ENCODE measurements at regions not wholly inside any gene's neighbourhood (a gene's known extent, or its start where the extent isn't known, plus 50 kb on each side); places are given as distances from the start of the nearest gene placed in this dataset.

DNA sequence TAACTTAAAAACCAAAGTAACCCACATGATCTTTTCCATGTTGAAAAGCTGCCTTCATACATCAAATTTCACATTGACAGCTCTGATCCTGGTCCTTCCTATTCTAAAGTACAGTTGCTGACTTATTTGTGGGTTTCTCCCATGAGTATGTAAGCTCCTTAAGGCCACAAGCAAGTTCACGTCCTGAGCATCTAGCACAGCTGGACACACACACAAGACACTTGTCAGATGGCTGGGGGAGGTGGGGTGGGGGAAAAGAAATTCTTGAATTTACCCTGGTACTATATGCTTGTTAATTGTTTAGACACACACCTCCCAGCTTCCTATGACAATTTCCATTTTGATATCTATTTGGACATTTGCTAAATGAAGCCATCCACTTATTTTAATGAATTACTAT is 162.8 kb downstream of the ZIC5 start:
- H3K4me1 ChIP-seq (replicated peaks; ENCODE audit: insufficient read depth), result no peaks in the 10 kb centered on the region
- H3K9me3 ChIP-seq (ENCODE audit: insufficient read depth, low read depth), result no peaks in the 10 kb centered on the region
- H2AFZ ChIP-seq, result no peak overlapping the region
- 0 out of 2 replicates have a peak, but pooled peaks cover 4% of the 10 kb centered on the region for H4K20me1 ChIP-seq (ENCODE audit: insufficient read depth)
- H3K79me2 ChIP-seq (ENCODE audit: low read depth), result no peaks in the 10 kb centered on the region
- H3K36me3 ChIP-seq (ENCODE audit: low read depth), result no peaks in the 10 kb centered on the region
- H3K4me2 ChIP-seq, result no peak overlapping the region
- ChIA-PET POLR2A (ENCODE audit: unreplicated experiment) (no interaction called here), CTCF (no interaction called here)
- DNase-seq, result no peak
- H3K27me3 ChIP-seq (ENCODE audit: insufficient read depth, low read depth), result no peaks in the 10 kb centered on the region
- TF ChIP-seq EZH2 (IDR thresholded peaks at IDR 0.05; ENCODE audit: low read depth), result no peak
- TF ChIP-seq, protein P1, sequence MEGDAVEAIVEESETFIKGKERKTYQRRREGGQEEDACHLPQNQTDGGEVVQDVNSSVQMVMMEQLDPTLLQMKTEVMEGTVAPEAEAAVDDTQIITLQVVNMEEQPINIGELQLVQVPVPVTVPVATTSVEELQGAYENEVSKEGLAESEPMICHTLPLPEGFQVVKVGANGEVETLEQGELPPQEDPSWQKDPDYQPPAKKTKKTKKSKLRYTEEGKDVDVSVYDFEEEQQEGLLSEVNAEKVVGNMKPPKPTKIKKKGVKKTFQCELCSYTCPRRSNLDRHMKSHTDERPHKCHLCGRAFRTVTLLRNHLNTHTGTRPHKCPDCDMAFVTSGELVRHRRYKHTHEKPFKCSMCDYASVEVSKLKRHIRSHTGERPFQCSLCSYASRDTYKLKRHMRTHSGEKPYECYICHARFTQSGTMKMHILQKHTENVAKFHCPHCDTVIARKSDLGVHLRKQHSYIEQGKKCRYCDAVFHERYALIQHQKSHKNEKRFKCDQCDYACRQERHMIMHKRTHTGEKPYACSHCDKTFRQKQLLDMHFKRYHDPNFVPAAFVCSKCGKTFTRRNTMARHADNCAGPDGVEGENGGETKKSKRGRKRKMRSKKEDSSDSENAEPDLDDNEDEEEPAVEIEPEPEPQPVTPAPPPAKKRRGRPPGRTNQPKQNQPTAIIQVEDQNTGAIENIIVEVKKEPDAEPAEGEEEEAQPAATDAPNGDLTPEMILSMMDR (conservative IDR thresholded peaks at IDR 0.05), result no peak
- no peak overlapping the region for H3K27ac ChIP-seq
- intact Hi-C loops (cut with micrococcal nuclease; ENCODE audit: unreplicated experiment), result no loop called here
- H3K4me3 ChIP-seq, result no peak overlapping the region
- 0 out of 2 replicates have a peak, but pooled peaks cover 3% of the 10 kb centered on the region for H3K9me2 ChIP-seq (ENCODE audit: insufficient read depth)
- no TSS peak for BruUV-seq (replicated peaks)
- H3F3A ChIP-seq (ENCODE audit: insufficient read depth, low read depth), result no peaks in the 10 kb centered on the region

DNA sequence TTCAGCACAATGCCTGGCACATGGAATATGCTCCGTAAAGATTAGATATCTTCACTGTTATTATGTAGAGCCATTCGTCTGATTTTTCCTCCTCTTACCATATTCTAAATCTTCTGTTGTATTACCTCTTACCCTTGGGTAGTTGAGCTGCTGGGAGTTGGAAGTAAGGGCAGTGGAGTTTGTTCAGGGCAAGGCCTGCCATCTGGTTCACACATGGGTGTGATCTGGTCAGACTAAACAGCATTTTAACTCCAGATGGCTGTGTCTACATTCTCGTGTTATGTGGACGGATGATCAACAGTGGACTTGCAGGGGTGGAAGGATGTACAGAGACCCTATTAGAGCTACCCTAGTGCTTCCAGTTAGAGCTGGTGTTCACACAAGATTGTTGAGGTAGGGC is 164.9 kb downstream of the ZIC5 start:
- ChIA-PET CTCF (no interaction called here), POLR2A (ENCODE audit: unreplicated experiment) (no interaction called here)
- Histone ChIP-seq H3K9me2 (ENCODE audit: insufficient read depth) (0 out of 2 replicates have a peak, but pooled peaks cover 3% of the 10 kb centered on the region), H3K4me1 (replicated peaks; ENCODE audit: insufficient read depth) (no peaks in the 10 kb centered on the region), H3K36me3 (ENCODE audit: low read depth) (no peaks in the 10 kb centered on the region), H3K27me3 (ENCODE audit: insufficient read depth, low read depth) (0 out of 2 replicates have a peak, but pooled peaks cover 1% of the 10 kb centered on the region), H3K79me2 (ENCODE audit: low read depth) (no peaks in the 10 kb centered on the region), H3K27ac (no peak overlapping the region), H3F3A (ENCODE audit: insufficient read depth, low read depth) (no peaks in the 10 kb centered on the region), H3K9me3 (ENCODE audit: insufficient read depth, low read depth) (no peaks in the 10 kb centered on the region), H4K20me1 (ENCODE audit: insufficient read depth) (0 out of 2 replicates have a peak, but pooled peaks cover 4% of the 10 kb centered on the region), H3K4me3 (no peak overlapping the region), H2AFZ (no peak overlapping the region), H3K4me2 (no peak overlapping the region)
- intact Hi-C loops (cut with micrococcal nuclease; ENCODE audit: unreplicated experiment), result no loop called here
- DNase-seq, result no peak
- BruUV-seq (replicated peaks), result no TSS peak
- no peak for TF ChIP-seq EZH2 (IDR thresholded peaks at IDR 0.05; ENCODE audit: low read depth)
- TF ChIP-seq, protein P1 (conservative IDR thresholded peaks at IDR 0.05), result no peak

DNA sequence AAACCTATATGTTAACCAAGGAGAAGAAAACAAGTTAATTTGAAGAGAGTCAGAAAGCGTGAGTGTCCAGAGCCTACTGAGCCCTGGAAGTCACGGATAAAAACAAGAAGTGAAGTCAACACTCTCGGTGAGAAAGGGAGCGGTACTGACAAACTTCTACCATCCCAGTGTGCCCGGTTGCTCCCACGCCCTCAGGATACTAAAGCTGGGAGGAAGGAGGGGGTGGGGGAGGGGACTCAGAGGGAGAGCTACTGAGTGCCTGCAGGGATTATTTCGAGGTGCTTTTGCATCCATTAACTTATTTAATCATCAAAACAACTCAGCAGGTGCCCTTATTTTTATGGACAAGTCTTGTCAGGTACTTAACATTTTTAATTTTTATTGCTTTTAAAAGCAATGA is 166.2 kb downstream of the ZIC5 start:
- Histone ChIP-seq H3K4me1 (replicated peaks; ENCODE audit: insufficient read depth) (no peaks in the 10 kb centered on the region), H3K79me2 (ENCODE audit: low read depth) (no peaks in the 10 kb centered on the region), H3F3A (ENCODE audit: insufficient read depth, low read depth) (no peaks in the 10 kb centered on the region), H3K4me2 (no peak overlapping the region), H3K36me3 (ENCODE audit: low read depth) (no peaks in the 10 kb centered on the region), H3K9me2 (ENCODE audit: insufficient read depth) (0 out of 2 replicates have a peak, but pooled peaks cover 3% of the 10 kb centered on the region), H3K9me3 (ENCODE audit: insufficient read depth, low read depth) (no peaks in the 10 kb centered on the region), H4K20me1 (ENCODE audit: insufficient read depth) (0 out of 2 replicates have a peak, but pooled peaks cover 4% of the 10 kb centered on the region), H3K27me3 (ENCODE audit: insufficient read depth, low read depth) (0 out of 2 replicates have a peak, but pooled peaks cover 4% of the 10 kb centered on the region), H3K4me3 (no peak overlapping the region), H3K27ac (no peak overlapping the region), H2AFZ (no peak overlapping the region)
- TF ChIP-seq, protein P1 (conservative IDR thresholded peaks at IDR 0.05), result no peak
- TF ChIP-seq EZH2 (IDR thresholded peaks at IDR 0.05; ENCODE audit: low read depth), result no peak
- no peak for DNase-seq
- POLR2A ChIA-PET (ENCODE audit: unreplicated experiment), result no interaction called here
- CTCF ChIA-PET, result no interaction called here
- intact Hi-C loops (cut with micrococcal nuclease; ENCODE audit: unreplicated experiment), result no loop called here
- BruUV-seq (replicated peaks), result no TSS peak
